ENCODE measurements at regions not wholly inside any gene's neighbourhood (a gene's known extent, or its start where the extent isn't known, plus 50 kb on each side); places are given as distances from the start of the nearest gene placed in this dataset.

DNA sequence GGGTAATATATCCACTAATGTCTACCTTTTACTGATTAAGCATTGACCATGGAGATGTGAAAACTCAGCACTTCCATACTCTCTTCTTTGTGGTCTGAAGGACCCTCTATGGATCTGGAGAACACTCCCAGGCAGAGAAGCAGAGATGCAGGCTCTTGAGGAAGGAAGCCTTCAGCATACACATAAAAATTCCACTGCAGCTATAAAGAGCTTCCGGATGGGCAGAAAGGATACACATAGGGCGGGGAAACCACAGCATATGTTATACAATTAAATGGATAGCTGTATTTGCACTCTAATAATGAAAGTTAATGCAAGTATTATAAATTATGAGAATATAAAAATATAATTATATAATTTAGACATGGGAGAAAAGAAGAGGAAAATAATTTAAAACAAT lies 1258.2 kb upstream of the ALCAM start:
- TF ChIP-seq, protein P1, sequence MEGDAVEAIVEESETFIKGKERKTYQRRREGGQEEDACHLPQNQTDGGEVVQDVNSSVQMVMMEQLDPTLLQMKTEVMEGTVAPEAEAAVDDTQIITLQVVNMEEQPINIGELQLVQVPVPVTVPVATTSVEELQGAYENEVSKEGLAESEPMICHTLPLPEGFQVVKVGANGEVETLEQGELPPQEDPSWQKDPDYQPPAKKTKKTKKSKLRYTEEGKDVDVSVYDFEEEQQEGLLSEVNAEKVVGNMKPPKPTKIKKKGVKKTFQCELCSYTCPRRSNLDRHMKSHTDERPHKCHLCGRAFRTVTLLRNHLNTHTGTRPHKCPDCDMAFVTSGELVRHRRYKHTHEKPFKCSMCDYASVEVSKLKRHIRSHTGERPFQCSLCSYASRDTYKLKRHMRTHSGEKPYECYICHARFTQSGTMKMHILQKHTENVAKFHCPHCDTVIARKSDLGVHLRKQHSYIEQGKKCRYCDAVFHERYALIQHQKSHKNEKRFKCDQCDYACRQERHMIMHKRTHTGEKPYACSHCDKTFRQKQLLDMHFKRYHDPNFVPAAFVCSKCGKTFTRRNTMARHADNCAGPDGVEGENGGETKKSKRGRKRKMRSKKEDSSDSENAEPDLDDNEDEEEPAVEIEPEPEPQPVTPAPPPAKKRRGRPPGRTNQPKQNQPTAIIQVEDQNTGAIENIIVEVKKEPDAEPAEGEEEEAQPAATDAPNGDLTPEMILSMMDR (IDR thresholded peaks at IDR 0.05), result no peak
- no peak for TF ChIP-seq POLR2A (IDR thresholded peaks at IDR 0.05)
